GM21723 (cell line): ENCODE measurements at regions not wholly inside any gene's neighbourhood (a gene's known extent, or its start where the extent isn't known, plus 50 kb on each side); places are given as distances from the start of the nearest gene placed in this dataset.

Experiments used
- ATAC-seq: cut with Tn5 transposase; IDR thresholded peaks from one replicate; pipeline ENCODE4 v1.9.1; 2021; ENCODE audit warnings: mild to moderate bottlenecking, moderate library complexity; ENCODE audit not compliant: unreplicated experiment

- ATAC-seq, result no peak
These were observed 460.8 kb downstream of the ENC1 start for GRCh38 chr5:74179701-74180100.

- no peak for ATAC-seq
These were observed 461.3 kb downstream of the ENC1 start for GRCh38 chr5:74179179-74179578.

GRCh38 chr5:74177961-74178360 is 462.6 kb downstream of the ENC1 start:
- no peak for ATAC-seq

DNA sequence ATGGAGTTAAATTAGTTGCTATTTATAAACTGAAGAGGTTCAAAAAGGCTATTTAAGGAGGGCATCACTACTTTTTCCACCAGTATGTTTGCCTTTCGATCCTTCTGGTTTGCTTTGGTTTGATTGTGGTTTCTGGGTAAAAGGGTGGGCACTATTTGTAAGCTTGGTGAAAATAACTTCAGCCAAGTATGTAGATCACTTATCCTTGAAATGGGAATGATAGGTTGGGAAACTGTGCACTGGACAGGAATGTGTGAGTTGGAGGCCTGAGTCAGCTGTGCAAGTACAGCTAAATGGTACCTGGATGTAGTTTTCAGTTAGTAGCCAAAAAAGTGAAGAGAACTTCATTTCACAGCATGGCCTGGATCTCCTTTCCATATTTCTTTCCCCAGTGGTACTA is 466.2 kb downstream of the ENC1 start:
- ATAC-seq, result no peak

DNA sequence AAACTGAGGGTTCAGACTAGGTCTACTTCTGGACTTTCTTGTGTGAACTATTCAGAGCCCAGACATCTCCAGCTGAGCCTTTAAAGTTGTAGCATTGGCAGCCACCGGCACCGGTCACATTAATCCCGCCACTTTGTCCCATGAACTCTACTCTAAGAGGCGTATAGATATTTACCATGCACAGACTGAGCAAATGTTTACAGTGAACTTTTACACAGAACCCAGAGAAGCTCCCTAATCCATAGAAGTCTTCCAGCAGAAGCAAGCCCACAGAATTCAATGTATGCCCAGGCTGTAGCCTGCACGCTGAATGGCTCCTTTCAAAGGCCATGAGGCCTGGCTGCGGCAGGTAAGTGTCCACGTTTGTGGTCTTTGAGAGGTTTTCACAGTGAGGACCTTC is 466.9 kb downstream of the ENC1 start:
- no peak for ATAC-seq

- ATAC-seq, result no peak
These were observed 467.3 kb downstream of the ENC1 start for GRCh38 chr5:74173241-74173640.

- ATAC-seq, result no peak
These were observed 470.8 kb downstream of the ENC1 start for GRCh38 chr5:74169701-74170100.

DNA sequence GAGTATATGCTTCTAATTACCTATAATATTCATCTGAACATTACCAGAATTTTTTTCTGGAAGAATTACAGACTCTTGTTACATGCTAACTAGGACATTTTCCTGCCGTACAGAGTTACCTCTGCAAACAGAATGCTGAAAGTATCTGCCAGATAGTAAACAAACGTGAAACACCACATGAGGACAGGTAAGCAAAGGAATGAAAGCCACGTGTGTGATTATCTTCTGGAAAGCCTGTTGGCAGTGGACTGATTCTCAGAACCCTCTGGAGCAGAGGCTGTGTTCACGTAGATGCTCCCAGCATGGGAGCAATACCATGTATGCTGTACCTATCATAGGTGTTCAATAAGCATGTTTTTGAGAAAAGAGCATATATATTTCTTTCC is 472.6 kb downstream of the ENC1 start:
- no peak for ATAC-seq

DNA sequence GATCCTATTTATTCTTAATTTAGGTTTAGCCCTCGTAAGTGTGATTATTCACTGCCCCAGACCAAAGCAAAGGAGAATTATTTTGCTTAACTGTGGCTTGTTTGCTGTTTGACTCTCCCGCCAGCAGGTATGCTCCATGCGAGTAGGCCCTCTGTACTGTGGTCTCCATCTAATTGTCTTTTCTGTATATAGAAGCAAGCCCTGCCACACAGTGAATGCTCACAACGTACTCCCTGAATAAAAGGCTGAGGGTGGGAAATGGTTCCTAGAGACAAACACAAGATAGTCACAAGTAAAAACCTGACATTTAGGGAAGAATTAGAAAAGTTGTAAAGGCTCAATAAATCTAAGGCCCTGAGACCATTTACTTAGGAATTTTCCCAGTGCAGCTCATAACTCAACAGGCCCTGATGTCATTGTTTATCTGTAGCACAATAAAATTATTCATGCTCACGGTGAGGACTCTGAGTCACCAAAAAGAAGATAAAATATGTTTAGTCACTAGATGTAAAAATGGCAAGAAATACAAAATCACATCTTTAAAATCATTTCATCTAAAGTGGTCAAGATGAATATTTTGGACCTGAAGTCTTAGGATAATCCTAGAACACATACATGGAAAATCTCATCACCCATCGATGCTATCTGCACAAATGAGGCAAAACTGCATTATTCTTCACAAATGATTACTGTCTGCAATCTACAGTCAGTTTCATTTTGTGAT is 473.2 kb downstream of the ENC1 start:
- ATAC-seq, result no peak

GRCh38 chr5:74166064-74166463 is 474.5 kb downstream of the ENC1 start:
- ATAC-seq, result no peak

GRCh38 chr5:74164725-74165235 is 475.7 kb downstream of the ENC1 start:
- ATAC-seq, result no peak

GRCh38 chr5:74162524-74162923 is 478.0 kb downstream of the ENC1 start:
- no peak for ATAC-seq

- no peak for ATAC-seq
These were observed 479.4 kb downstream of the ENC1 start for GRCh38 chr5:74161170-74161569.

DNA sequence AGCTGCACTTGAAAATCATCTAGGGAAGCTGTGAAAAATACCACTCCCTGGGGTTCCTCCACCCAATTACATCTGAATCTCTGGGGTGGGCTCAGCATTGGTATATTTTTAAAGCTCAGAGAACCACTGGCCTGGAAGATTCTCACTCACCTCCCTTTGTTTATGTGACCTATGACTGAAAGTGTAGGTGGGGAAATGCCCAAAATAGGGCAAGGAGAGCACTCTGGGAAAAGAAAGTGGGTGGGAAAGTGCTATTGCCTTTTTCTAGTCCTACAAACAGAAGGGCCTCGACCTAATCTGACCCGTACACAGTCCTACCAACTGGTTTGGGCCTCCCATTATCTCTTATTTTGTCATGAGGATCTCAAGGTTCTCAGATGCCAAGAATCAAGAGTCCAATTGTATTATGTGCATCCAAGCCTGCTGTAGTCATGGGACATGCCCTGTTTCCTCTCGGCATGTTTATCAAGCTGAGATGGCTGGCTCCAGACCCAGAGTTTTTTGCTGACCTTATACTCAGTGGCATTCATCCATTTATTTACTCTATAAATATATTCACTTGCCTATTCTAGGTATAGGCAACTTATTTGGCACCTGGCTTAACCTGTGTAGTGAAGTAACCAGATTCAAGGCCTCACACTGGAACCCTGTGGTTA is 483.7 kb downstream of the ENC1 start:
- ATAC-seq, result no peak

DNA sequence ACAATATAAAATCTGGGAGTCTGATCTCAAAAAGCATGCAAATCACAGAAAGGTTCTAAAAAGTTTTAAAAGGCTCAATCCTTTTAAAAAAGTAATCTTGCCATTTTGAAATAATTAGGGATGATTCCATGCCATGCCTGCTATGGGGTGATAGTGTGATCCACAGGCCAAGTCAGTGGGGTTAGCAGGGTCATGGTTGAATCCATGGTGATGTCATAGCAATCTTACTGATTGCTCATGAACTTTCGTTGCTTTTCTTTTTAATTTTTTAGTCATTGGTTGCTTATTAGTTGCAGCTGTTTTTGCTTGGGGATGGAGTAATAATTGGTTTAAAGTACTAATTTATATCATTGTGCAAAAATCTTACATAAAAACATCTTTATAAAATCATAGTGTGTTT is 485.0 kb downstream of the ENC1 start:
- no peak for ATAC-seq

DNA sequence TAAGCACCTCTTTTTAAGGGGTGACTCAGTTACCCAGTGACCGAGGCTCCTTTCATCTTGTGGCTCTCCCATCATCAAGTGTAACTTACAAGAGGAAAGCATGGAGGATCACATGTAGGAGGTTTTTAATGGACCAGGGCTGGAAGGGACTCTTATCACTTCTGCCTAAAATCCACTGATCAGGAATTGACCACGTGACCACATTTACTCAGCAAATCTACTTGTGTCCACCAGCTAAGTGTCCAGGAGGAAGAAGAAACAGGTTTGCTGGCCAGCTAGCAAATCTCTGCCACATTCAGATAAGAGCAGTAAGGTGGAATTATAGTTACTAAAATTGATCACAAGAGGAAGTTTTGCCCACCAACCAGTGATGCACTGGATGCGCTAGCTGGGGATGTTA is 486.0 kb downstream of the ENC1 start:
- no peak for ATAC-seq

DNA sequence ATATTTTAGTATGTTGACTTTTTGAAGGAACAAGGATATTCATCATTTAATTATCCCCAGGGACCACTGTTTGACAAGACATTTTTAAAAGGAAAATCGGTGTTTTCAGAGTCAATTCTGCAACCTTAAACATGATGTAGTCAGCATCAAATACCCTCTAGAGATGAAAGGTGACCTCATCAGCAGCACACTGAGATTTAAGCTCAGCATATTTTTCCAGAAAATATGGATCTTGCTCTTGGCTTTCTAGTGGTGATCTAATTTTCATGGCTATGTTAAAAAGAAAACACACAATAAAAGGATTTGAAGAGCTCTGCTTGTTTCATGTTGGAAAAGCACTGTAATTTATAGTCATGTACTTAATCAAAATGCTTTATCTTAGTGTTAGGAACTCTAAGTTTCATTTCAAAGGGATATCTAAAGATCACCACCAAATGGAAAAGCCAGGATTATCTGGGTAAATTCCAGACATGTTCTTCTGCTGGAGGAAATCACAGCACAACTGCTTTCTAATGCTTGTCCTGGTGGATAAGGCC is 487.2 kb downstream of the ENC1 start:
- no peak for ATAC-seq

GRCh38 chr5:74152625-74153254 is 487.8 kb downstream of the ENC1 start:
- ATAC-seq, result no peak

GRCh38 chr5:74152136-74152535 is 488.4 kb downstream of the ENC1 start:
- ATAC-seq, result no peak

DNA sequence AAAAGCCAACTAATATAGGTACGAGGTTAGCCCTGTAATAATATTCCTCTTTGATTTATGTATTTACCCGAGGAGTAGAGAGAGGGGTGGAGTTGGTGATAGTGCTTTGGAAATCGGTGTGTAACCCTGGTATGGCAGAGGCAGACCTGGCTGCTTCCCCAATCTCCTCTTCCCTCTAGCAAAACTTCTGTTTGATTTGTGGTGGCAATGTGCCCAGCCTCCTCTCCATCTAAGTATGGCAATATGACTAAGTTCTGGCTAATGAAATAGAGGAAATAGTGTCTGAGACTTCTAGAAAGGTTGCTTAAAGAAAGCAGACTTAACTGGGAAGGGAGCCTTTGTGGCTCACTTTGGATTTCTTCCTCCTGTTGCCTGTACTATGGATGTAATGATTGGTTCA is 491.1 kb downstream of the ENC1 start:
- ATAC-seq, result no peak

- ATAC-seq, result no peak
These were observed 492.2 kb downstream of the ENC1 start for GRCh38 chr5:74148321-74148720.

DNA sequence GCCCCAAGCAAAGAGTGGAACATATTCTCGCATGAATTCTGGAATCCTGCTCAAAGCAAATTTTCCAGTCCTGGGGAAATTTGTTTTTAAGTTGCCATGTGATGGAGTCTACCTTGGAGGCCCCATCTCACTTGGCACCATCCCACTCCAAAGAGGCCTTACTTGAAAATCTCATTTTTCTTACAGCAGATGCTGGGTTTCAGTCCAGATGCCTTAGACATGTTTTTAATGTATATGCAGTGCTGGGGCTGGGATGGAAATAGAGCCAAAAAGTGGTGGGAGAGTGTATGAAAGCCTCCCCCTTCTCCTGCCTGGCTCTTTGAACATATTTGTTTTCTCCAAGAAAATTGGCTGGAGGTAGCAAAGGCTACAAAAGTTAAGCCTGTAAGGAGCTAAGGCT is 493.7 kb downstream of the ENC1 start:
- no peak for ATAC-seq
